A549 (cell line): ENCODE measurements at regions not wholly inside any gene's neighbourhood (a gene's known extent, or its start where the extent isn't known, plus 50 kb on each side); places are given as distances from the start of the nearest gene placed in this dataset.

ENCODE experiments used
- ATAC-seq, 2 experiments: fragments of 200-7000 bp in 1 of 2; fragments of >200 bp in 1 of 2; cut with Nextera tagmentation in 1 of 2; cut with Tn5 transposase in 1 of 2; 3 replicates each; pipeline versions ENCODE4 v1.8.0 to v1.9.1; 2018 to 2020; ENCODE audit warnings: mild to moderate bottlenecking in 1 of 2, moderate library complexity in 1 of 2
- CTCF ChIA-PET: fragments of 300-600 bp; sonication (Branson Sonifier 250); formaldehyde crosslinking; extraction: SDS; loops from one replicate; lab custom pipeline; 2021; ENCODE audit warnings: antibody characterized with exemption, inconsistent platforms; lab: Yijun Ruan, JAX
- POLR2A ChIA-PET: fragments of 350-600 bp; formaldehyde crosslinking; extraction: SDS; loops from one replicate; lab custom pipeline; 2021; ENCODE audit warnings: antibody characterized with exemption, inconsistent platforms; lab: Yijun Ruan, JAX
- DNase-seq, 2 experiments: peaks; one replicate each; pipeline versions ENCODE4 v3.0.0 to v3.0.0-alpha.2; 2011 to 2016; ENCODE audit warnings: low read depth in 1 of 2, low spot score in 1 of 2
- FAIRE-seq: peaks from 2 replicates; lab custom pipeline; 2011; peaks lifted over from hg19 to GRCh38; lab: Jason Lieb, UNC
- H3K27ac ChIP-seq, 2 experiments: fragments of >200 bp; sonication (Bioruptor Twin); formaldehyde crosslinking; 3 replicates each; pipeline ENCODE4 v1.5.1; 2016 to 2017
- H3K4me1 ChIP-seq: fragments of >200 bp; sonication (Bioruptor Twin); formaldehyde crosslinking; 3 replicates; pipeline ENCODE4 v1.6.1; 2016
- H3K4me2 ChIP-seq: fragments of >200 bp; sonication (Bioruptor Twin); formaldehyde crosslinking; 3 replicates; pipeline ENCODE4 v1.6.1; 2016
- H3K4me3 ChIP-seq: fragments of >200 bp; sonication (Bioruptor Twin); formaldehyde crosslinking; 3 replicates; pipeline ENCODE4 v1.5.1; 2016
- H3K9me3 ChIP-seq: fragments of >200 bp; sonication (Bioruptor Twin); formaldehyde crosslinking; 3 replicates; pipeline ENCODE4 v1.6.1; 2016
- ATOH8 ChIP-seq: fragments of 250-450 bp; sonication (Bioruptor Pico); IDR thresholded peaks from 2 replicates; pipeline ENCODE4 v1.5.0; 2020; ENCODE audit warnings: low read depth, mild to moderate bottlenecking, moderate library complexity
- BCL3 ChIP-seq: fragments of >200 bp; sonication (Bioruptor Twin); formaldehyde crosslinking; IDR thresholded peaks from 3 replicates; pipeline ENCODE4 v1.6.1; 2016
- CBX8 ChIP-seq: fragments of 200-600 bp; sonication (generic); IDR thresholded peaks from 2 replicates; pipeline ENCODE4 v1.6.1; 2016
- CEBPB ChIP-seq, 2 experiments: fragments of >200 bp in 1 of 2; sonication (Bioruptor Twin) in 1 of 2; formaldehyde crosslinking in 1 of 2; IDR thresholded peaks; 2 replicates each; pipeline ENCODE4 v1.6.1; 2012 to 2016
- CHD2 ChIP-seq: fragments of 150-350 bp; IDR thresholded peaks from 2 replicates; pipeline ENCODE4 v1.6.1; 2014; ENCODE audit warnings: low read length; ENCODE audit not compliant: partially characterized antibody
- EHF ChIP-seq: fragments of 250-450 bp; sonication (Bioruptor Pico); IDR thresholded peaks from 2 replicates; pipeline ENCODE4 v1.5.0; 2020; ENCODE audit warnings: mild to moderate bottlenecking
- EHMT2 ChIP-seq: fragments of 200-600 bp; sonication (generic); IDR thresholded peaks from 2 replicates; pipeline ENCODE4 v1.6.1; 2016; ENCODE audit warnings: antibody characterized with exemption, low read depth, mild to moderate bottlenecking, moderate library complexity
- ELK1 ChIP-seq: fragments of 150-350 bp; IDR thresholded peaks from 2 replicates; pipeline ENCODE4 v1.6.1; 2014; ENCODE audit warnings: low read depth, mild to moderate bottlenecking, low read length
- ESRRA ChIP-seq: fragments of 150-350 bp; IDR thresholded peaks from 2 replicates; pipeline ENCODE4 v1.6.1; 2014; ENCODE audit warnings: mild to moderate bottlenecking, low read length, borderline replicate concordance
- FOSB ChIP-seq: fragments of 250-450 bp; sonication (Bioruptor Pico); IDR thresholded peaks from 2 replicates; pipeline ENCODE4 v1.5.0; 2020; ENCODE audit warnings: mild to moderate bottlenecking, moderate library complexity
- FOSL2 ChIP-seq, 2 experiments: fragments of 450-650 bp in 1 of 2; fragments of >200 bp in 1 of 2; sonication (Bioruptor Twin) in 1 of 2; formaldehyde crosslinking; IDR thresholded peaks; 2 replicates each; pipeline versions ENCODE4 v1.5.0 to v1.6.1; 2016 to 2020; ENCODE audit warnings: mild to moderate bottlenecking in 1 of 2, moderate library complexity in 1 of 2
- GATA3 ChIP-seq: IDR thresholded peaks from 2 replicates; pipeline ENCODE4 v1.6.1; 2012; ENCODE audit warnings: borderline replicate concordance
- HDAC2 ChIP-seq: fragments of 200-600 bp; sonication (generic); IDR thresholded peaks from 2 replicates; pipeline ENCODE4 v1.6.1; 2016
- HES2 ChIP-seq: fragments of >200 bp; sonication (Bioruptor Twin); formaldehyde crosslinking; IDR thresholded peaks from 2 replicates; pipeline ENCODE4 v1.6.1; 2016
- KDM5A ChIP-seq: fragments of 200-600 bp; sonication (generic); IDR thresholded peaks from 2 replicates; pipeline ENCODE4 v1.6.1; 2016; ENCODE audit warnings: antibody characterized with exemption, mild to moderate bottlenecking
- MAFK ChIP-seq: fragments of 450-650 bp; IDR thresholded peaks from 2 replicates; pipeline ENCODE4 v1.6.1; 2014; ENCODE audit not compliant: partially characterized antibody
- MAX ChIP-seq: IDR thresholded peaks from 2 replicates; pipeline ENCODE4 v1.6.1; 2012
- MAZ ChIP-seq: fragments of 150-350 bp; IDR thresholded peaks from 2 replicates; pipeline ENCODE4 v1.6.1; 2014; ENCODE audit warnings: antibody characterized with exemption, low read depth, low read length, borderline replicate concordance
- MYC ChIP-seq: IDR thresholded peaks from 2 replicates; pipeline ENCODE4 v1.6.1; 2012; ENCODE audit warnings: mild to moderate bottlenecking, inconsistent platforms, low read length, improper control_type of control experiment, borderline replicate concordance
- PBX3 ChIP-seq: IDR thresholded peaks from 2 replicates; pipeline ENCODE4 v1.6.1; 2012
- POLR2A ChIP-seq: IDR thresholded peaks from 2 replicates; pipeline ENCODE4 v1.6.1; 2012; ENCODE audit warnings: mild to moderate bottlenecking, low read length
- RFX5 ChIP-seq: fragments of 450-650 bp; IDR thresholded peaks from 2 replicates; pipeline ENCODE4 v1.7.1; 2014; ENCODE audit warnings: antibody characterized with exemption, mild to moderate bottlenecking, moderate library complexity
- RNF2 ChIP-seq: fragments of 200-600 bp; sonication (generic); IDR thresholded peaks from 2 replicates; pipeline ENCODE4 v1.6.1; 2016; ENCODE audit warnings: low read depth, mild to moderate bottlenecking, antibody characterized with exemption, moderate library complexity, borderline replicate concordance
- SMC3 ChIP-seq: fragments of >200 bp; sonication (Bioruptor Twin); formaldehyde crosslinking; IDR thresholded peaks from 3 replicates; pipeline ENCODE4 v1.6.1; 2018; ENCODE audit warnings: inconsistent platforms
- TFCP2L1 ChIP-seq: fragments of 250-450 bp; sonication (Bioruptor Pico); IDR thresholded peaks from 2 replicates; pipeline ENCODE4 v1.5.0; 2021; ENCODE audit warnings: mild to moderate bottlenecking
- ZFP36 ChIP-seq: fragments of 450-650 bp; IDR thresholded peaks from 2 replicates; pipeline ENCODE4 v1.6.1; 2014; ENCODE audit warnings: borderline replicate concordance; ENCODE audit not compliant: partially characterized antibody
- ZNF302 ChIP-seq: fragments of 250-450 bp; sonication (Bioruptor Pico); IDR thresholded peaks from 2 replicates; pipeline ENCODE4 v1.9.0; 2021; ENCODE audit warnings: inconsistent platforms, mild to moderate bottlenecking, moderate library complexity
- WGBS: methylation state at CpG from one replicate; pipeline ENCODE4 v1.1.6; 2017; ENCODE audit errors: missing lambda C conversion rate; 5-methylcytosine and 5-hydroxymethylcytosine counted together

GRCh38 chr1:117681901-117682250 is 76.0 kb downstream of the TENT5C start:
- 62% methylated on average over 3 of the region's 3 CpGs for WGBS
- DNase-seq (no peak), FAIRE-seq (no peak), ATAC-seq (no peak)
- TF ChIP-seq CBX8 (no peak), RFX5 (no peak), CHD2 (no peak), ATOH8 (CRISPR knock-in tag) (no peak), GATA3 (no peak), CEBPB (IDR thresholded peaks at IDR 0.05) (no peak), ZFP36 (no peak), TFCP2L1 (CRISPR knock-in tag) (no peak), POLR2A (no peak), ZNF302 (CRISPR knock-in tag) (no peak), MAFK (no peak), HDAC2 (no peak), KDM5A (no peak), MAX (no peak)
- CTCF ChIA-PET: interaction anchor here (0.9 to 1.1 kb wide), 2 partner anchors 8 to 147 kb away, joined by 3 read pairs; no protein-coding TSS in a partner anchor
- POLR2A ChIA-PET: no interaction called here
- H3K27ac ChIP-seq: no peak overlapping the region
- H3K4me1 ChIP-seq: peaks cover 4% of the 10 kb centered on the region; the same call in 1 of the 3 replicates
- no peak overlapping the region for H3K4me2 ChIP-seq
- no peak overlapping the region for H3K4me3 ChIP-seq
- H3K9me3 ChIP-seq: no peaks in the 10 kb centered on the region

- Histone ChIP-seq H3K4me3 (no peak overlapping the region), H3K9me3 (no peaks in the 10 kb centered on the region)
- POLR2A ChIA-PET: no interaction called here
- ATAC-seq: no peak
- CTCF ChIA-PET: interaction anchor here (0.9 to 1.1 kb wide), 2 partner anchors 8 to 148 kb away, joined by 3 read pairs; no protein-coding TSS in a partner anchor
- TF ChIP-seq HES2 (no peak), MAFK (no peak), MAX (no peak), MYC (no peak), CEBPB (IDR thresholded peaks at IDR 0.05) (no peak), ELK1 (no peak), EHF (no peak), MAZ (no peak), CHD2 (no peak), BCL3 (no peak)
- TF ChIP-seq, all 56 proteins: peak for 0
- Histone ChIP-seq H3K4me2 (no peak overlapping the region), H3K4me1 (peaks cover 9% of the 10 kb centered on the region; the same call in 1 of the 3 replicates), H3K27ac (no peak overlapping the region)
- FAIRE-seq (no peak), DNase-seq (no peak)
- 86% methylated on average over 3 of the region's 4 CpGs for WGBS
These were observed 76.5 kb downstream of the TENT5C start for GRCh38 chr1:117682372-117682771.

- Histone ChIP-seq H3K9me3 (no peaks in the 10 kb centered on the region), H3K4me2 (no peak overlapping the region), H3K4me1 (peaks cover 10% of the 10 kb centered on the region; the same call in 1 of the 3 replicates), H3K4me3 (no peak overlapping the region), H3K27ac (no peak overlapping the region)
- POLR2A ChIA-PET: no interaction called here
- DNase-seq (no peak), FAIRE-seq (no peak), ATAC-seq (no peak)
- CTCF ChIA-PET: no interaction called here
- 52% methylated on average over 5 of the region's 6 CpGs for whole genome bisulfite sequencing
- TF ChIP-seq BCL3: no peak
- no peak for TF ChIP-seq ESRRA
- TF ChIP-seq FOSB (CRISPR knock-in tag): no peak
- TF ChIP-seq SMC3: no peak
- no peak for TF ChIP-seq EHMT2
- no peak for TF ChIP-seq TFCP2L1 (CRISPR knock-in tag)
- TF ChIP-seq FOSL2 (IDR thresholded peaks at IDR 0.05): no peak
- TF ChIP-seq FOSL2 (CRISPR knock-in tag; IDR thresholded peaks at IDR 0.05): no peak
- no peak for TF ChIP-seq PBX3
- no peak for TF ChIP-seq RFX5
- no peak for TF ChIP-seq HES2
- TF ChIP-seq RNF2: no peak
These were observed 77.9 kb downstream of the TENT5C start for GRCh38 chr1:117683571-117684285.
